LNCAP (cell line): ENCODE measurements at regions not wholly inside any gene's neighbourhood (a gene's known extent, or its start where the extent isn't known, plus 50 kb on each side); places are given as distances from the start of the nearest gene placed in this dataset.

ENCODE experiments used
- TF ChIP-seq, protein P1 (sequence below): fragments of 450-650 bp; IDR thresholded peaks from 2 replicates; pipeline ENCODE4 v1.5.1; 2017; ENCODE audit warnings: mild to moderate bottlenecking

DNA sequence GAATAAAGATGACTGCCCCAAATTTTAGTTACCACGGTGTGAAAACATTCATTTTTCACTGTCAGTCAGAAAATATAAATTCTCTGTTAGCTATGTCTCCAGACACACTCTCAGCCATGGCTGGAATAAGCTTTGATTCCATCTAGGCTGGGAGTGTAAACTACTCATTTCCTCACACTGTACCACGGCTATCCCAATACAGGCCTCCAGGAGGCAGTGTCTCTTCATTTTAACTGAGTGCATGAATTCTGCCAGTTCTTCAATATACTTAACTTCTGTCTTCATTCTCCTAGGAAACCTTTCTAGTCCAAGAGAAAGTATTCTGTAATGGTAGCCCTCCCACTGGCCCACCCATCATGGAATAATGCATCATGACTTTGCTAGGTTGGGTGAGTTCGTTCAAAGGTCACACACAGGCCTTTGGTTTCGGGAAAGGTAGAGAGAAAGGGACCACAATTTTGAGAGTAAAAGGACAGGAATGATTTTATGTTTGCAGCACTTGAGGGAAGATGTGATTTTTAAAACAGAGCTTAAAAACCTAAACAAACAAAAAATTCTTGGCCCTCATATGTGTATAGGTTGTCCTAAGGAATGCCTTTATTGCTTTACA is 381.1 kb downstream of the SEC23A start:
- TF ChIP-seq, protein P1, sequence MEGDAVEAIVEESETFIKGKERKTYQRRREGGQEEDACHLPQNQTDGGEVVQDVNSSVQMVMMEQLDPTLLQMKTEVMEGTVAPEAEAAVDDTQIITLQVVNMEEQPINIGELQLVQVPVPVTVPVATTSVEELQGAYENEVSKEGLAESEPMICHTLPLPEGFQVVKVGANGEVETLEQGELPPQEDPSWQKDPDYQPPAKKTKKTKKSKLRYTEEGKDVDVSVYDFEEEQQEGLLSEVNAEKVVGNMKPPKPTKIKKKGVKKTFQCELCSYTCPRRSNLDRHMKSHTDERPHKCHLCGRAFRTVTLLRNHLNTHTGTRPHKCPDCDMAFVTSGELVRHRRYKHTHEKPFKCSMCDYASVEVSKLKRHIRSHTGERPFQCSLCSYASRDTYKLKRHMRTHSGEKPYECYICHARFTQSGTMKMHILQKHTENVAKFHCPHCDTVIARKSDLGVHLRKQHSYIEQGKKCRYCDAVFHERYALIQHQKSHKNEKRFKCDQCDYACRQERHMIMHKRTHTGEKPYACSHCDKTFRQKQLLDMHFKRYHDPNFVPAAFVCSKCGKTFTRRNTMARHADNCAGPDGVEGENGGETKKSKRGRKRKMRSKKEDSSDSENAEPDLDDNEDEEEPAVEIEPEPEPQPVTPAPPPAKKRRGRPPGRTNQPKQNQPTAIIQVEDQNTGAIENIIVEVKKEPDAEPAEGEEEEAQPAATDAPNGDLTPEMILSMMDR = peak; percentile 93

DNA sequence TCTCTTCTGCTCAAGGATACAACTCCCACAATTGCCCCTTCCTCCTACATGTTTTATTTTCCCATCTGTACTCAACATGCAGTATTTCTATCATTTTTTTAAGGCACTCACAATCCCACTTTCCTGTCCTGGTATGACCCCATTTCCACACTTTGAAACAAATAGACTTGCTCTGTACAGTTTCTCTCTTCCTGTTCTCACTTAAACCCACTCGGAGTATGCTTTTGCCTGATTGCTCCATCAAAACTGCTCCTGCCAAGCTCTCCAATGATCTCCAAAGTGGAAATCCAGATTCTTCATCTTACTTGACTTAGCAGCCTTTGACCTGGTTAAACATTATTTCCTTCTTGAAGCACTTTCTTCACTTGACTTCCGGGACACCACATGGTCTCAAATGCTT is 384.5 kb downstream of the SEC23A start:
- TF ChIP-seq, protein P1 = no peak

DNA sequence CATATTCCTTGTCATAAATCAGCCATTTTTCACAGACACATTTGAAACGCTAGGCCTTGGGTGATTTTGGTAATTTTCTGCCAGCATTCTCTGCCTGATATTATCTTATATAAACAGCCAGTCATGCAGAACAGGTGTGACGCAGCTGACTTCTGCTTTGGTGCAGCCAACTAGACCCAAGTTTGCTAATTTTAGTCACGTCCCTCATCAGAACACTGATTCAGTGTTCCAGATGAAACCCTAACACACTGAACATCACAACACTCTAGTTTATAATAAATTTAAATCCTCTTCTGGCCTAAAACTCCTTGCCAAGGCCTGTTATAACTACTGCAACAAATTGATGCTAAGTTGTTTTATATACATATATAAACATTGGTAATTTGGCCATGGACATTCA is 386.1 kb downstream of the SEC23A start:
- TF ChIP-seq, protein P1 = no peak

DNA sequence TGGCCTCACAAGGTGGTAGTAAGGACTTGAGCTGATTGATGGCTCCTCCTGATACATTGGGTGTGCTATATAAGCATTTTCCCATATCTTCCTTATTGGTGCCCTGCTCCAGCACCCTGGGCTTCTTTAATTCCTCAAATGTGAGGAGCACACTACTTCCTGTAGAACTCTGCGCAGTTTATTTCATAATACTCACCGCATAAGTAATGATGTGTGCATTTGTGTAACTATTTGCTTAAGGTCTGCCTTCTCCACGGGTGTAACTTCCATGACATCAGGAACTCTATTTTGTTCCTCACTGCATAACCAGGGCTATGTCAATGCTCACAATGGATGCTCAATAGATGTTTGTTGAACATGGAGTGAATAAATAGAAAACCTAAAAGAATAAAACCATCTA is 392.2 kb downstream of the SEC23A start:
- TF ChIP-seq, protein P1 = no peak

DNA sequence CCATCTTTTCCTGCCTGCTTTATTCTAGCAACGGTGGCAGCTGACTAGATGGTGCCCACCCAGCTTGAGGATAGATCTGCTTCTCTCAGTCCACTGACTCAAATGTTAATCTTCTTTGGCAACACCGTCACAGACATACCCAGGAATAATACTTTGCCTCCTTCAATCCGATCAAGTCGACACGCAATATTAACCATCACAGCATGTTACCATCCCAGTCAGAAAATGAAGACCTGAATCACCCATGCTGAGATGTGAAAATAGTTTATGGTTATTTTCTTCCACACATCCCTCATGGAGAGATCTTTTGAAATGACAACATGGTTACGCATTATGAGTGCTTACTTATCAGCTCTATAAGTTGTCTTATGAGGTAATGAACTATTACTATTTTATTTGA is 392.8 kb downstream of the SEC23A start:
- TF ChIP-seq, protein P1 = no peak

DNA sequence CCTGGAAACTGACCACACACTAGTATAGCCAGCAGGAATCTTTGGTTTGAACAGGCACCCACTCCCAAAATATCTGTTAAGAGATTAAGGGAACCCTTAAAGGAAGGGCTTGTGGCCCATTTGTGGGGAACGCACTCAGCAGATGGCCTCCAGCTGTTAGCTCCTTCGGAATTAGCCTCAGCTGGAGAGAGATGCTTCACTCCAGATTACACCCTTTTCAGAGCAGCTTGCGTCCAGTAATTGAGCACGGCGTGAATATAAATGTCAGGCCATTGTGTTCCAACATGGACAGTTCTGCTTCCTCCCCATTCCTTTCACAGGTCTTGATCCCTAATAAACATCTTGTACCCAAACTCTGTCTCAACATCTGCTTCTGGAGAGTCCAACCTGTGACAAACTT is 397.8 kb downstream of the SEC23A start:
- TF ChIP-seq, protein P1 = no peak

DNA sequence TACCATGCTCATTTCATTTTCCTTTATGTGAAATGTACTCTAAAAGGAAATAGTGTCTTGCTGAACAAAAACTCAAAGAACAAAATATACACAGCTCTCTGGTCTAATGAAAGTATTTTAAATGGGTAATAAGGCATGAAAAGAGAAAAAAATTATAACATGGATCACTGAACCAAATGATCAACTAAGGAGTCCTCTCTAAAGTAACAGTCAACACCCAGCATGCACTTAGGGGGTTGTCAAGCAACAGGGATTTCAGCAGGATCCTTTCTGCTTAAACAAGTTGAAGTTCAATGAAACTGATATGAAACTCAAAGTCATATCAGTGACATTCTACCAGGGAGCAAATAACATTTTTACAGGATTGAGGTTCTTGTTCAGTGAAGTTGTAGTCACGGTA is 398.8 kb downstream of the SEC23A start:
- TF ChIP-seq, protein P1 = no peak

DNA sequence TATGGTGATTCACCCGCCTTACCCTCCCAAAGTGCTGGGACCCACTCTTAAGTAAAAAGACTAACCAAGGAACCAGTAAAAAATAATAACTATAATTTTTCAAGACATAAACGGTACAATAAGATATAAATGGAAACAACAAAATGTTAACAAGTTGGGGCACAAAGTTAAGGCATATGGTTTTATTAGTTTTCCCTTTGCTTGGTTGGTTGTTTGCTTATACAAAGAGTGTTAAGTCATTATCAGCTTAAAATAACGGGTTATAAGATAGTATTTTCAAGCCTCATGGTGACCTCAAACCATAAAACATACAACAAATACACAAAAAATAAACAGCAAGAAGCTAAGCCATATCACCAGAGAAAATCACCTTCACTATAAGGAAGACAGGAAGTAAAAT is 406.1 kb downstream of the SEC23A start:
- TF ChIP-seq, protein P1 = no peak
